PC-9 (cell line): ENCODE measurements at regions not wholly inside any gene's neighbourhood (a gene's known extent, or its start where the extent isn't known, plus 50 kb on each side); places are given as distances from the start of the nearest gene placed in this dataset.

Experiments used
- BruUV-seq: library from RNA; stranded (reverse); fragments of 400-500 nt; replicated peaks from 2 replicates; lab custom pipeline; 2021; lab: Mats Ljungman, UMichigan
- CTCF ChIA-PET: fragments of 300-600 bp; sonication (Branson Sonifier 250); formaldehyde crosslinking; loops from one replicate; lab custom pipeline; 2022; ENCODE audit warnings: antibody characterized with exemption; lab: Charles Lee
- POLR2A ChIA-PET: fragments of 300-600 bp; sonication (Branson Sonifier 250); formaldehyde crosslinking; loops from one replicate; lab custom pipeline; 2022; ENCODE audit warnings: antibody characterized with exemption; ENCODE audit not compliant: unreplicated experiment; lab: Charles Lee
- DNase-seq, 2 experiments: peaks; one replicate each; pipeline versions ENCODE4 v3.0.0 to v3.0.0-alpha.2; 2015 to 2022; ENCODE audit warnings: mixed read lengths in 1 of 2
- H2AFZ ChIP-seq: fragments of 200-600 bp; sonication (generic); 2 replicates; pipeline ENCODE4 v1.8.1; 2017; ENCODE audit warnings: antibody characterized with exemption
- H3F3A ChIP-seq: fragments of 200-600 bp; sonication (generic); 2 replicates; pipeline ENCODE4 v1.8.1; 2017; ENCODE audit warnings: antibody characterized with exemption, mild to moderate bottlenecking, low read depth; ENCODE audit not compliant: insufficient read depth
- H3K27ac ChIP-seq: fragments of 200-600 bp; sonication (generic); 2 replicates; pipeline ENCODE4 v1.6.1; 2016; ENCODE audit warnings: mixed run types
- H3K27me3 ChIP-seq: fragments of 200-600 bp; sonication (generic); 2 replicates; pipeline ENCODE4 v1.6.1; 2016; ENCODE audit warnings: low read depth, mixed run types; ENCODE audit not compliant: insufficient read depth
- H3K36me3 ChIP-seq: fragments of 200-600 bp; sonication (generic); 2 replicates; pipeline ENCODE4 v1.6.1; 2016; ENCODE audit warnings: low read depth, mixed run types
- H3K4me1 ChIP-seq: fragments of 200-600 bp; sonication (generic); replicated peaks from 2 replicates; pipeline ENCODE4 v1.6.1; 2016; ENCODE audit warnings: mixed run types; ENCODE audit not compliant: insufficient read depth
- H3K4me2 ChIP-seq: fragments of 200-600 bp; sonication (generic); 2 replicates; pipeline ENCODE4 v1.6.1; 2017; ENCODE audit warnings: mixed run types
- H3K4me3 ChIP-seq: fragments of 200-600 bp; sonication (generic); 2 replicates; pipeline ENCODE4 v1.6.1; 2016; ENCODE audit warnings: mixed run types
- H3K79me2 ChIP-seq: fragments of 200-600 bp; sonication (generic); 2 replicates; pipeline ENCODE4 v1.6.1; 2017; ENCODE audit warnings: low read depth, mixed run types
- H3K9me2 ChIP-seq: fragments of 200-600 bp; sonication (generic); 2 replicates; pipeline ENCODE4 v1.8.1; 2017; ENCODE audit warnings: mild to moderate bottlenecking; ENCODE audit not compliant: insufficient read depth
- H3K9me3 ChIP-seq: fragments of 200-600 bp; sonication (generic); 2 replicates; pipeline ENCODE4 v1.8.1; 2016; ENCODE audit warnings: low read depth; ENCODE audit not compliant: insufficient read depth
- H4K20me1 ChIP-seq: fragments of 200-600 bp; sonication (generic); 2 replicates; pipeline ENCODE4 v1.8.1; 2017; ENCODE audit not compliant: insufficient read depth
- EZH2 ChIP-seq: fragments of 200-600 bp; sonication (generic); IDR thresholded peaks from 2 replicates; pipeline ENCODE4 v1.8.0; 2017; ENCODE audit warnings: antibody characterized with exemption, low read depth
- intact Hi-C: fragments of 100-400 bp; cut with micrococcal nuclease; formaldehyde crosslinking; loops from one replicate; pipeline ENCODE4 v1.10.0; 2022; ENCODE audit not compliant: unreplicated experiment
- TF ChIP-seq, protein P1 (sequence below): fragments of 200-600 bp; sonication (generic); conservative IDR thresholded peaks from 2 replicates; pipeline ENCODE4 v1.6.1; 2017; ENCODE audit warnings: mixed run types, antibody characterized with exemption, mild to moderate bottlenecking, moderate library complexity

DNA sequence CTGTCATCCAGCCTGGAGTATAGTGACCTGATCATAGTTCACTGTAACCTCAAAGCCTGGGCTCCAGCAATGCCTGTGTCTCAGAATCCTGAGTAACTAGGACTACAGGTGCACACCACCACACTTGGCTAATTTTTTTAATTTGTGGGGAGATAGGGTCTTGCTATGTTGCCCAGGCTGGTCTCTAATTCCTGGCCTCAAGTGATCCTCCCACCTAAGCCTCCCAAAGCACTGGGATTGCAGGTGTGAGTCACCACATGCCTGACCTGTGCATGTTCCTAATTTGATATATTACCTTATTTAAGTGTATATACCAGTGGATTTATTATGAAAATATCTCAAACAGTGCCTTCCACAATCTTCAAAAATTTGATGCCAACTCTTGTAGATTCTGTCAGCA is 123.6 kb upstream of the XIRP2 start:
- no peaks in the 10 kb centered on the region for H4K20me1 ChIP-seq
- ChIA-PET POLR2A (no interaction called here), CTCF (no interaction called here)
- intact Hi-C loops = no loop called here
- no peak for DNase-seq
- H3K9me3 ChIP-seq = no peaks in the 10 kb centered on the region
- no peaks in the 10 kb centered on the region for H3K27me3 ChIP-seq
- no peak overlapping the region for H3K4me3 ChIP-seq
- H3F3A ChIP-seq = no peaks in the 10 kb centered on the region
- H2AFZ ChIP-seq = no peak overlapping the region
- no TSS peak for BruUV-seq
- no peak for TF ChIP-seq EZH2
- TF ChIP-seq, protein P1, sequence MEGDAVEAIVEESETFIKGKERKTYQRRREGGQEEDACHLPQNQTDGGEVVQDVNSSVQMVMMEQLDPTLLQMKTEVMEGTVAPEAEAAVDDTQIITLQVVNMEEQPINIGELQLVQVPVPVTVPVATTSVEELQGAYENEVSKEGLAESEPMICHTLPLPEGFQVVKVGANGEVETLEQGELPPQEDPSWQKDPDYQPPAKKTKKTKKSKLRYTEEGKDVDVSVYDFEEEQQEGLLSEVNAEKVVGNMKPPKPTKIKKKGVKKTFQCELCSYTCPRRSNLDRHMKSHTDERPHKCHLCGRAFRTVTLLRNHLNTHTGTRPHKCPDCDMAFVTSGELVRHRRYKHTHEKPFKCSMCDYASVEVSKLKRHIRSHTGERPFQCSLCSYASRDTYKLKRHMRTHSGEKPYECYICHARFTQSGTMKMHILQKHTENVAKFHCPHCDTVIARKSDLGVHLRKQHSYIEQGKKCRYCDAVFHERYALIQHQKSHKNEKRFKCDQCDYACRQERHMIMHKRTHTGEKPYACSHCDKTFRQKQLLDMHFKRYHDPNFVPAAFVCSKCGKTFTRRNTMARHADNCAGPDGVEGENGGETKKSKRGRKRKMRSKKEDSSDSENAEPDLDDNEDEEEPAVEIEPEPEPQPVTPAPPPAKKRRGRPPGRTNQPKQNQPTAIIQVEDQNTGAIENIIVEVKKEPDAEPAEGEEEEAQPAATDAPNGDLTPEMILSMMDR = no peak
- no peaks in the 10 kb centered on the region for H3K4me1 ChIP-seq
- no peak overlapping the region for H3K27ac ChIP-seq
- H3K36me3 ChIP-seq = no peaks in the 10 kb centered on the region
- H3K79me2 ChIP-seq = no peaks in the 10 kb centered on the region
- H3K9me2 ChIP-seq = no peaks in the 10 kb centered on the region
- no peak overlapping the region for H3K4me2 ChIP-seq

DNA sequence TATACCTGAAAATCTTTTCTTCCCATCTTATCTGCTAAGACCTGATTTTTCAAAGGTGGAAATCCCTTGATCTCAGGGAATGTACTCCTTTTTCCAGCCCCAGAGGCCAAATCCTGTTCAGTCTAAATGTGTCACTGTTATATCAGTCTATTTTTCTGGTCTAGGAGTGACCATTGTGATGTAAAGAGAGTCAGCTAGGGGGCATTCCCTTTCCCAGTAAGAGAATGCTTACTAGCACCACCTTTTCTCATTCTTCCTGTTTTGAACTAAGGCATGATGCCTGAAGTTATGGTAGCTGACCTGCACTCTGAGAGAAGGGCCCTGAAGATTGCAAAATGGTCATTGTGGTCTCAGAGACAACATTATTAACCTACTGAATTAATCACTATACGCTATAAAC is 124.1 kb upstream of the XIRP2 start:
- H3F3A ChIP-seq = no peaks in the 10 kb centered on the region
- H3K4me1 ChIP-seq = no peaks in the 10 kb centered on the region
- H3K27me3 ChIP-seq = no peaks in the 10 kb centered on the region
- no peak for DNase-seq
- ChIA-PET CTCF (no interaction called here), POLR2A (no interaction called here)
- H3K4me3 ChIP-seq = no peak overlapping the region
- H4K20me1 ChIP-seq = no peaks in the 10 kb centered on the region
- H3K79me2 ChIP-seq = no peaks in the 10 kb centered on the region
- H3K9me2 ChIP-seq = no peaks in the 10 kb centered on the region
- intact Hi-C loops = no loop called here
- no peaks in the 10 kb centered on the region for H3K9me3 ChIP-seq
- H3K27ac ChIP-seq = no peak overlapping the region
- H2AFZ ChIP-seq = no peak overlapping the region
- no peaks in the 10 kb centered on the region for H3K36me3 ChIP-seq
- H3K4me2 ChIP-seq = no peak overlapping the region
- TF ChIP-seq, protein P1 = no peak
- no peak for TF ChIP-seq EZH2
- no TSS peak for BruUV-seq

DNA sequence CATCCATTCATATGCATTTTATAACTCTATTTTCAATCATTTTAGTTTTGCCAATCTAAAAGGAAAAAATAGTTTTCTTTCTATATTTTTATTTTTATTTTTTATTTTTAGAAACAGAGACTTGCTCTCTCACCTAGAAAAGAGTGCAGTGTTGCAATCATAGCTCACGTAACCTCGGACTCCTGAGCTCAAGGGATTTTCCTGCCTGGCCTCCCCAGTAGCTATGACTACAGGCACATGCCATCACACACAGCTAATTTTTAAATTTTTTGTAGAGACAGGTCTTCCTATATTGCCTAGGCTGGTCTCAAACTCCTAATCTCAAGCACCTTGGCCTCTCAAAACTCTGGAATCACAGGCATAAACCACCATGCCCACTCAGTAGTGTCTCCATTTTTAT is 125.5 kb upstream of the XIRP2 start:
- H3K4me3 ChIP-seq = no peak overlapping the region
- no peaks in the 10 kb centered on the region for H3K27me3 ChIP-seq
- H3K9me3 ChIP-seq = no peaks in the 10 kb centered on the region
- no peaks in the 10 kb centered on the region for H3F3A ChIP-seq
- no peak overlapping the region for H3K4me2 ChIP-seq
- no peak overlapping the region for H2AFZ ChIP-seq
- ChIA-PET POLR2A (no interaction called here), CTCF (no interaction called here)
- no TSS peak for BruUV-seq
- no peaks in the 10 kb centered on the region for H3K36me3 ChIP-seq
- no peaks in the 10 kb centered on the region for H3K79me2 ChIP-seq
- intact Hi-C loops = no loop called here
- H3K9me2 ChIP-seq = no peaks in the 10 kb centered on the region
- TF ChIP-seq, protein P1 = no peak
- no peak overlapping the region for H3K27ac ChIP-seq
- H4K20me1 ChIP-seq = no peaks in the 10 kb centered on the region
- DNase-seq = no peak
- no peaks in the 10 kb centered on the region for H3K4me1 ChIP-seq
